ENCODE measurements at regions not wholly inside any gene's neighbourhood (a gene's known extent, or its start where the extent isn't known, plus 50 kb on each side); places are given as distances from the start of the nearest gene placed in this dataset.

GRCh38 chr1:219993554-219994433, 52.5 kb downstream of the EPRS1 start:
- H3K4me3 Mint-ChIP-seq = no peak overlapping the region
- no peaks in the 10 kb centered on the region for H3K9me3 Mint-ChIP-seq
- DNase-seq = no peak
- ATAC-seq (replicated peaks in 1 of 2) = no peak
- H3K36me3 Mint-ChIP-seq (ENCODE audit: insufficient read depth in 2 of 2) = peaks cover 0 to 27% of the 10 kb centered on the region in 2 donors
- no peak overlapping the region for H3K27ac Mint-ChIP-seq
- no peaks in the 10 kb centered on the region for H3K4me1 Mint-ChIP-seq (ENCODE audit: low read depth)
- no peaks in the 10 kb centered on the region for H3K27me3 Mint-ChIP-seq (ENCODE audit: low read depth)

GRCh38 chr1:219991919-219992318, 54.4 kb downstream of the EPRS1 start:
- DNase-seq (no peak), ATAC-seq (replicated peaks in 1 of 2) (no peak)
- no peak overlapping the region for H3K4me3 Mint-ChIP-seq
- H3K27me3 Mint-ChIP-seq (ENCODE audit: low read depth) = no peaks in the 10 kb centered on the region
- no peaks in the 10 kb centered on the region for H3K9me3 Mint-ChIP-seq
- H3K4me1 Mint-ChIP-seq (ENCODE audit: low read depth) = no peaks in the 10 kb centered on the region
- H3K27ac Mint-ChIP-seq = peak overlapping the region; percentile 13
- H3K36me3 Mint-ChIP-seq (ENCODE audit: insufficient read depth in 2 of 2) = peaks cover 2 to 31% of the 10 kb centered on the region in 2 donors

GRCh38 chr1:219991511-219991810, 54.8 kb downstream of the EPRS1 start:
- Mint-ChIP-seq H3K27me3 (ENCODE audit: low read depth) (no peaks in the 10 kb centered on the region), H3K9me3 (no peaks in the 10 kb centered on the region), H3K4me3 (no peak overlapping the region), H3K27ac (no peak overlapping the region), H3K4me1 (ENCODE audit: low read depth) (no peaks in the 10 kb centered on the region), H3K36me3 (ENCODE audit: insufficient read depth in 2 of 2) (peaks cover 2 to 30% of the 10 kb centered on the region in 2 donors)
- no peak for ATAC-seq (replicated peaks in 1 of 2)
- DNase-seq = no peak

GRCh38 chr1:219990782-219991510, 55.4 kb downstream of the EPRS1 start:
- peaks cover 2 to 27% of the 10 kb centered on the region in 2 donors for H3K36me3 Mint-ChIP-seq (ENCODE audit: insufficient read depth in 2 of 2)

GRCh38 chr1:219989766-219990165, 56.5 kb downstream of the EPRS1 start:
- no peak for ATAC-seq (replicated peaks in 1 of 2)
- H3K27me3 Mint-ChIP-seq (ENCODE audit: low read depth) = no peaks in the 10 kb centered on the region
- no peak overlapping the region for H3K4me3 Mint-ChIP-seq
- peaks cover 2 to 26% of the 10 kb centered on the region in 2 donors for H3K36me3 Mint-ChIP-seq (ENCODE audit: insufficient read depth in 2 of 2)
- H3K9me3 Mint-ChIP-seq = no peaks in the 10 kb centered on the region
- H3K4me1 Mint-ChIP-seq (ENCODE audit: low read depth) = no peaks in the 10 kb centered on the region
- H3K27ac Mint-ChIP-seq = no peak overlapping the region
- DNase-seq = no peak

More at GRCh38 chr1:219990782-219991510, 55.4 kb downstream of the EPRS1 start:
- H3K9me3 Mint-ChIP-seq = no peaks in the 10 kb centered on the region
- H3K4me1 Mint-ChIP-seq (ENCODE audit: low read depth) = no peaks in the 10 kb centered on the region
- ATAC-seq (replicated peaks in 1 of 2) = no peak
- no peaks in the 10 kb centered on the region for H3K27me3 Mint-ChIP-seq (ENCODE audit: low read depth)
- DNase-seq = no peak
- no peak overlapping the region for H3K27ac Mint-ChIP-seq
- no peak overlapping the region for H3K4me3 Mint-ChIP-seq

- ATAC-seq (replicated peaks in 1 of 2) (no peak), DNase-seq (no peak)
- Mint-ChIP-seq H3K27me3 (ENCODE audit: low read depth) (no peaks in the 10 kb centered on the region), H3K9me3 (no peaks in the 10 kb centered on the region), H3K27ac (no peak overlapping the region), H3K36me3 (ENCODE audit: insufficient read depth in 2 of 2) (peaks cover 2 to 30% of the 10 kb centered on the region in 2 donors), H3K4me3 (no peak overlapping the region), H3K4me1 (ENCODE audit: low read depth) (no peaks in the 10 kb centered on the region)
Observed at GRCh38 chr1:219988818-219989217, 57.5 kb downstream of the EPRS1 start.

- no peak for DNase-seq
- H3K4me3 Mint-ChIP-seq = no peak overlapping the region
- H3K27ac Mint-ChIP-seq = peak overlapping the region; percentile 5
- no peaks in the 10 kb centered on the region for H3K9me3 Mint-ChIP-seq
- H3K27me3 Mint-ChIP-seq (ENCODE audit: low read depth) = no peaks in the 10 kb centered on the region
- ATAC-seq (replicated peaks in 1 of 2) = no peak
- H3K36me3 Mint-ChIP-seq (ENCODE audit: insufficient read depth in 2 of 2) = peaks cover 2 to 31% of the 10 kb centered on the region in 2 donors
- no peaks in the 10 kb centered on the region for H3K4me1 Mint-ChIP-seq (ENCODE audit: low read depth)
Observed at GRCh38 chr1:219988387-219988786, 57.9 kb downstream of the EPRS1 start.

- DNase-seq (no peak), ATAC-seq (replicated peaks in 1 of 2) (no peak)
- H3K4me1 Mint-ChIP-seq (ENCODE audit: low read depth) = no peaks in the 10 kb centered on the region
- no peak overlapping the region for H3K4me3 Mint-ChIP-seq
- peak overlapping the region; percentile 1 for H3K27ac Mint-ChIP-seq
- peaks cover 2 to 29% of the 10 kb centered on the region in 2 donors for H3K36me3 Mint-ChIP-seq (ENCODE audit: insufficient read depth in 2 of 2)
- H3K9me3 Mint-ChIP-seq = no peaks in the 10 kb centered on the region
- no peaks in the 10 kb centered on the region for H3K27me3 Mint-ChIP-seq (ENCODE audit: low read depth)
Observed at GRCh38 chr1:219987325-219987724, 59.0 kb upstream of the SLC30A10 start.

- H3K36me3 Mint-ChIP-seq (ENCODE audit: insufficient read depth in 2 of 2) = peaks cover 2 to 30% of the 10 kb centered on the region in 2 donors
- no peaks in the 10 kb centered on the region for H3K9me3 Mint-ChIP-seq
- H3K4me1 Mint-ChIP-seq (ENCODE audit: low read depth) = no peaks in the 10 kb centered on the region
- H3K4me3 Mint-ChIP-seq = no peak overlapping the region
- no peaks in the 10 kb centered on the region for H3K27me3 Mint-ChIP-seq (ENCODE audit: low read depth)
- no peak overlapping the region for H3K27ac Mint-ChIP-seq
- no peak for DNase-seq
- no peak for ATAC-seq (replicated peaks in 1 of 2)
Observed at GRCh38 chr1:219985169-219985568, 56.8 kb upstream of the SLC30A10 start.

All from activated T-cell treated with anti-CD3 and anti-CD28 coated beads, Interleukin-2, amount 50 U/mL, for 72 hours (primary cell).